ENCODE measurements at regions not wholly inside any gene's neighbourhood (a gene's known extent, or its start where the extent isn't known, plus 50 kb on each side); places are given as distances from the start of the nearest gene placed in this dataset.

- intact Hi-C loops (cut with DNase I): no loop called here
- TF ChIP-seq POLR2A (IDR thresholded peaks at IDR 0.05): no peak
- no peak for TF ChIP-seq CTCF (IDR thresholded peaks at IDR 0.05)
- H3K4me3 ChIP-seq (replicated peaks in 1 of 3): no peak overlapping the region
- H3K27me3 ChIP-seq: no peaks in the 10 kb centered on the region
- no peaks in the 10 kb centered on the region for H3K9me3 ChIP-seq
- 73 to 96% methylated on average over 3 of the region's 3 CpGs for WGBS, 2 donors
- no peak for DNase-seq
- no peak overlapping the region for H3K27ac ChIP-seq
- H3K36me3 ChIP-seq: no peaks in the 10 kb centered on the region
- no peaks in the 10 kb centered on the region for H3K4me1 ChIP-seq
These were observed 195.5 kb upstream of the CDH5 start for GRCh38 chr16:66170989-66171388.

GRCh38 chr16:66169817-66170216 is 196.7 kb upstream of the CDH5 start:
- intact Hi-C loops (cut with DNase I): no loop called here
- no peaks in the 10 kb centered on the region for H3K36me3 ChIP-seq
- no peak for DNase-seq
- H3K4me3 ChIP-seq (replicated peaks in 1 of 3): no peak overlapping the region
- no peaks in the 10 kb centered on the region for H3K27me3 ChIP-seq
- 89 to 98% methylated on average over 3 of the region's 3 CpGs for WGBS, 2 donors
- no peaks in the 10 kb centered on the region for H3K4me1 ChIP-seq
- H3K27ac ChIP-seq: no peak overlapping the region
- H3K9me3 ChIP-seq: no peaks in the 10 kb centered on the region
- no peak for TF ChIP-seq CTCF (IDR thresholded peaks at IDR 0.05)

GRCh38 chr16:66168777-66169176 is 197.7 kb upstream of the CDH5 start:
- H3K4me3 ChIP-seq (replicated peaks in 1 of 3): no peak overlapping the region
- intact Hi-C loops (cut with DNase I): no loop called here
- no peaks in the 10 kb centered on the region for H3K9me3 ChIP-seq
- H3K27ac ChIP-seq: no peak overlapping the region
- no peaks in the 10 kb centered on the region for H3K36me3 ChIP-seq
- H3K4me1 ChIP-seq: no peaks in the 10 kb centered on the region
- 63 to 73% methylated on average over 5 of the region's 5 CpGs for WGBS, 2 donors
- no peaks in the 10 kb centered on the region for H3K27me3 ChIP-seq
- DNase-seq: no peak
- TF ChIP-seq POLR2A (IDR thresholded peaks at IDR 0.05) (no peak), CTCF (IDR thresholded peaks at IDR 0.05) (no peak)

- intact Hi-C loops (cut with DNase I): no loop called here
- no peak for DNase-seq
- Histone ChIP-seq H3K36me3 (no peaks in the 10 kb centered on the region), H3K27ac (no peak overlapping the region), H3K4me1 (no peaks in the 10 kb centered on the region), H3K27me3 (no peaks in the 10 kb centered on the region), H3K4me3 (replicated peaks in 1 of 3) (no peak overlapping the region), H3K9me3 (no peaks in the 10 kb centered on the region)
- no peak for TF ChIP-seq CTCF (IDR thresholded peaks at IDR 0.05)
- TF ChIP-seq POLR2A (IDR thresholded peaks at IDR 0.05): no peak
- WGBS, 2 donors: 76 to 81% methylated on average over 12 of the region's 12 CpGs
These were observed 198.8 kb upstream of the CDH5 start for GRCh38 chr16:66167564-66168291.

GRCh38 chr16:66166490-66166889 is 200.0 kb upstream of the CDH5 start:
- no peak for TF ChIP-seq CTCF (IDR thresholded peaks at IDR 0.05)
- TF ChIP-seq POLR2A (IDR thresholded peaks at IDR 0.05): no peak

More at GRCh38 chr16:66166490-66166889, 200.0 kb upstream of the CDH5 start:
- no peak overlapping the region for H3K27ac ChIP-seq
- no peaks in the 10 kb centered on the region for H3K9me3 ChIP-seq
- DNase-seq: no peak
- intact Hi-C loops (cut with DNase I): no loop called here
- H3K36me3 ChIP-seq: no peaks in the 10 kb centered on the region
- H3K4me1 ChIP-seq: no peaks in the 10 kb centered on the region
- H3K4me3 ChIP-seq (replicated peaks in 1 of 3): no peak overlapping the region
- H3K27me3 ChIP-seq: no peaks in the 10 kb centered on the region
- 92 to 96% methylated on average over 10 to 11 of the region's 11 CpGs for WGBS, 2 donors
